Astrocyte (in vitro differentiated cells and primary cell): ENCODE measurements at regions not wholly inside any gene's neighbourhood (a gene's known extent, or its start where the extent isn't known, plus 50 kb on each side); places are given as distances from the start of the nearest gene placed in this dataset.

Experiments used
- CTCF ChIP-seq: IDR thresholded peaks from 2 replicates; pipeline ENCODE4 v1.5.1; 2011; ENCODE audit warnings: low read depth, mild to moderate bottlenecking, inconsistent platforms, low read length, moderate library complexity; ENCODE audit not compliant: insufficient read depth
- EZH2 ChIP-seq: IDR thresholded peaks from 2 replicates; pipeline ENCODE4 v1.6.1; 2012; ENCODE audit warnings: mild to moderate bottlenecking, low read length, inconsistent platforms; ENCODE audit not compliant: insufficient read depth

DNA sequence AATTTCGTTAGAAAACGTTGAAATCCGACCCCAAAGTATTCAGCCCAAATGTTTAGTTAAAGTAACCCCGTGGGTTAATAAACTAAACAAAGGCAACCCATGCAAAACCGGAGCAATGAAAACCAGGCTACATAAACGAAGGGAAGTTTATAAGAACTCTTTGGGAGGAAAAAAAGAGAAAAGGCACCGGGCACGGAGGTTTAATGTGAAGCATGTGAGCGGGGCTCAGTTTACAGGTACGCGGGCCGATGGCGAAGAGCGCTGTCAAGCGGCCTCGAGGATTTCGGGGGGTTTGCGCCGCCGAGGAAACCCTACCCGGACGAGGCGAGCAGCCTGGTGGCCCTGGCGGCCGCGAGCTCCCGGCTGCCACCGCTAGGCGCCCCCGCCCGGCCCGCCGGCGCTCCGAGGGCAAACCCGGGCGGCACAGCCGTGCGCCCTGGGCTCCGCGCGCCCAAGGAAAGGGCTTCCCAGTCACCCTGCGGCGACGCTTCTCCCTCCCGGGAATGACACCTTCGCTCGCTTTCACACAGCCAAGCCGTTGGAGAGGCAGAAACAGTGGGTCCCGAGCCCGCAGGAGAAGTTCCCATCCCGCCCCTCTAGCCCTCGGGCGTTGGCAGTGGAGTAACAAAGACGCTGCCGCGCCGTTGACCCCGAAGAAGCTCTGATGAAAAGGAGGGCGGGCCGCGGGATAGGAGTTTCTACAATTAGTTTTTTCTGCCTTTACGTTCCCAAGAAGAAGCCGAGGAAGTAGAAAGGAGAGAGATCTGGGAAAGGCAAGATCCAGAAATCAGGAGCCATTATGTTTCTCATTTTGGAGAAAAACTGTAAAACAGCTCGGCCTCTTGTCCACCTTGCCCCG lies 126.0 kb downstream of the TMEM174 start:
- TF ChIP-seq CTCF (peak; percentile 2), EZH2 (peak; percentile 51)
